Sigmoid colon (tissue), 6 donors: ENCODE measurements at regions not wholly inside any gene's neighbourhood (a gene's known extent, or its start where the extent isn't known, plus 50 kb on each side); places are given as distances from the start of the nearest gene placed in this dataset.

ENCODE experiments used
- DNase-seq: peaks from one replicate; pipeline ENCODE4 v3.0.0-alpha.2; 2019
- H3K27ac ChIP-seq, 4 donors: fragments of 200-600 bp; sonication (generic); one replicate each; pipeline ENCODE4 v1.5.1; 2016 to 2019; ENCODE audit warnings: mild to moderate bottlenecking in 1 of 4
- H3K27me3 ChIP-seq, 3 donors: fragments of 200-600 bp; sonication (generic); one replicate each; pipeline ENCODE4 v1.5.1; 2019; ENCODE audit warnings: mild to moderate bottlenecking in 1 of 3
- H3K36me3 ChIP-seq, 4 donors: fragments of 200-600 bp; sonication (generic); one replicate each; pipeline ENCODE4 v1.5.1; 2016 to 2019
- H3K4me1 ChIP-seq, 4 donors: fragments of 200-600 bp; sonication (generic); one replicate each; pipeline ENCODE4 v1.5.1; 2017 to 2019
- H3K4me3 ChIP-seq, 4 donors: fragments of 200-600 bp; sonication (generic); one replicate each; pipeline ENCODE4 v1.5.1; 2017 to 2019; ENCODE audit warnings: mild to moderate bottlenecking in 2 of 4, moderate library complexity in 1 of 4
- H3K9me3 ChIP-seq, 4 donors: fragments of 200-600 bp in 3 of 4; sonication (generic) in 3 of 4; one replicate each; pipeline versions ENCODE4 v1.5.1 to v1.6.1; 2013 to 2019
- CTCF ChIP-seq, 4 experiments: fragments of 450-650 bp in 3 of 4; fragments of 200-600 bp in 1 of 4; IDR thresholded peaks; one replicate each; pipeline ENCODE4 v1.5.1; 2016 to 2019; ENCODE audit warnings: antibody characterized with exemption in 4 of 4, mild to moderate bottlenecking in 3 of 4, moderate library complexity in 2 of 4
- EP300 ChIP-seq, 4 donors: sonication (generic); formaldehyde crosslinking; IDR thresholded peaks; one replicate each; pipeline ENCODE4 v1.6.1; 2017; ENCODE audit warnings: antibody characterized with exemption in 4 of 4
- POLR2A ChIP-seq, 2 donors: fragments of 450-650 bp; IDR thresholded peaks; one replicate each; pipeline ENCODE4 v1.6.1; 2016; ENCODE audit warnings: antibody characterized with exemption in 2 of 2, mild to moderate bottlenecking in 2 of 2, moderate library complexity in 2 of 2
- POLR2AphosphoS5 ChIP-seq, 4 donors: sonication (generic); formaldehyde crosslinking; IDR thresholded peaks; one replicate each; pipeline ENCODE4 v1.6.1; 2017; ENCODE audit warnings: antibody characterized with exemption in 4 of 4
- WGBS, 2 donors: extraction: QIAGEN DNeasy Blood & Tissue Kit; methylation state at CpG; one replicate each; pipeline ENCODE4 v1.1.7; 2013; 5-methylcytosine and 5-hydroxymethylcytosine counted together
- intact Hi-C: fragments of 100-400 bp; cut with DNase I; formaldehyde crosslinking; loops from one replicate; pipeline ENCODE4 v1.15.1; 2023
- donor health status: healthy with polysubstance abuse.
- donor health status: healthy.

- 31 to 80% methylated on average over 1 of the region's 1 CpG for WGBS, 2 donors
- no peak for TF ChIP-seq POLR2AphosphoS5 (IDR thresholded peaks at IDR 0.05)
- no peak for TF ChIP-seq CTCF (IDR thresholded peaks at IDR 0.05)
- TF ChIP-seq POLR2A (IDR thresholded peaks at IDR 0.05), result no peak
- no peak for TF ChIP-seq EP300 (IDR thresholded peaks at IDR 0.05)
- Histone ChIP-seq H3K4me1 (no peaks in the 10 kb centered on the region), H3K9me3 (peaks cover 0 to under 1% (median 0%) of the 10 kb centered on the region in 4 donors), H3K27me3 (no peaks in the 10 kb centered on the region), H3K36me3 (no peaks in the 10 kb centered on the region), H3K4me3 (no peak overlapping the region), H3K27ac (no peak overlapping the region)
- no peak for DNase-seq
- intact Hi-C loops, result no loop called here
These were observed 716.9 kb downstream of the ZBBX start for GRCh38 chr3:166663194-166663593.

GRCh38 chr3:166661621-166662020, 718.5 kb downstream of the ZBBX start:
- H3K4me3 ChIP-seq, result no peak overlapping the region
- DNase-seq, result no peak
- intact Hi-C loops, result no loop called here
- no peaks in the 10 kb centered on the region for H3K27me3 ChIP-seq
- H3K27ac ChIP-seq, result no peak overlapping the region
- no peaks in the 10 kb centered on the region for H3K9me3 ChIP-seq
- no peaks in the 10 kb centered on the region for H3K36me3 ChIP-seq
- WGBS, 2 donors, result 84 to 91% methylated on average over 1 of the region's 1 CpG
- H3K4me1 ChIP-seq, result no peaks in the 10 kb centered on the region
- TF ChIP-seq POLR2AphosphoS5 (IDR thresholded peaks at IDR 0.05), result no peak
- TF ChIP-seq EP300 (IDR thresholded peaks at IDR 0.05), result no peak
- TF ChIP-seq POLR2A (IDR thresholded peaks at IDR 0.05), result no peak
- TF ChIP-seq CTCF (IDR thresholded peaks at IDR 0.05), result no peak

GRCh38 chr3:166660962-166661361, 719.1 kb downstream of the ZBBX start:
- H3K27me3 ChIP-seq, result no peaks in the 10 kb centered on the region
- DNase-seq, result no peak
- H3K4me3 ChIP-seq, result no peak overlapping the region
- H3K9me3 ChIP-seq, result peaks cover 0 to under 1% (median 0%) of the 10 kb centered on the region in 4 donors
- no peak overlapping the region for H3K27ac ChIP-seq
- intact Hi-C loops, result no loop called here
- H3K4me1 ChIP-seq, result no peaks in the 10 kb centered on the region
- TF ChIP-seq CTCF (IDR thresholded peaks at IDR 0.05) (no peak), POLR2A (IDR thresholded peaks at IDR 0.05) (no peak), EP300 (IDR thresholded peaks at IDR 0.05) (no peak), POLR2AphosphoS5 (IDR thresholded peaks at IDR 0.05) (no peak)
- H3K36me3 ChIP-seq, result no peaks in the 10 kb centered on the region

- TF ChIP-seq POLR2AphosphoS5 (IDR thresholded peaks at IDR 0.05) (no peak), POLR2A (IDR thresholded peaks at IDR 0.05) (no peak), CTCF (IDR thresholded peaks at IDR 0.05) (no peak), EP300 (IDR thresholded peaks at IDR 0.05) (no peak)
- DNase-seq, result no peak
- intact Hi-C loops, result no loop called here
- no peaks in the 10 kb centered on the region for H3K9me3 ChIP-seq
- H3K4me3 ChIP-seq, result no peak overlapping the region
- WGBS, 2 donors, result 80 to 90% methylated on average over 3 of the region's 3 CpGs
- no peak overlapping the region for H3K27ac ChIP-seq
- no peaks in the 10 kb centered on the region for H3K27me3 ChIP-seq
- H3K36me3 ChIP-seq, result no peaks in the 10 kb centered on the region
- no peaks in the 10 kb centered on the region for H3K4me1 ChIP-seq
These were observed 742.0 kb downstream of the ZBBX start for GRCh38 chr3:166637984-166638530.

- intact Hi-C loops, result no loop called here
- DNase-seq, result no peak
- 35 to 63% methylated on average over 4 of the region's 4 CpGs for WGBS, 2 donors
- no peaks in the 10 kb centered on the region for H3K36me3 ChIP-seq
- no peak overlapping the region for H3K4me3 ChIP-seq
- H3K27ac ChIP-seq, result no peak overlapping the region
- no peaks in the 10 kb centered on the region for H3K9me3 ChIP-seq
- H3K27me3 ChIP-seq, result no peaks in the 10 kb centered on the region
- no peaks in the 10 kb centered on the region for H3K4me1 ChIP-seq
- no peak for TF ChIP-seq POLR2A (IDR thresholded peaks at IDR 0.05)
- TF ChIP-seq CTCF (IDR thresholded peaks at IDR 0.05), result no peak
- TF ChIP-seq EP300 (IDR thresholded peaks at IDR 0.05), result no peak
- no peak for TF ChIP-seq POLR2AphosphoS5 (IDR thresholded peaks at IDR 0.05)
These were observed 745.9 kb downstream of the ZBBX start for GRCh38 chr3:166634091-166634746.
